H1 (cell line): ENCODE measurements at regions not wholly inside any gene's neighbourhood (a gene's known extent, or its start where the extent isn't known, plus 50 kb on each side); places are given as distances from the start of the nearest gene placed in this dataset.

Source experiments
- CTCF ChIA-PET: fragments of 300-600 bp; sonication (Branson Sonifier 250); formaldehyde crosslinking; loops from one replicate; lab custom pipeline; 2021; ENCODE audit not compliant: partially characterized antibody; lab: Charles Lee
- POLR2A ChIA-PET: fragments of 300-600 bp; sonication (Branson Sonifier 250); formaldehyde crosslinking; loops from one replicate; lab custom pipeline; 2021; ENCODE audit warnings: inconsistent platforms; ENCODE audit not compliant: partially characterized antibody; lab: Charles Lee
- DNase-seq, 2 experiments: peaks; one replicate each; pipeline versions ENCODE4 v3.0.0 to v3.0.0-alpha.2; 2010 to 2022; ENCODE audit warnings: low spot score in 2 of 2, low read depth in 1 of 2, mixed read lengths in 1 of 2
- FAIRE-seq: peaks from 2 replicates; lab custom pipeline; 2011; peaks lifted over from hg19 to GRCh38; lab: Jason Lieb, UNC
- H2AFZ ChIP-seq: 2 replicates; pipeline ENCODE4 v1.8.1; 2012; ENCODE audit warnings: low read length, inconsistent platforms
- H2AK5ac ChIP-seq: 2 replicates; pipeline ENCODE4 v1.6.1; 2013; ENCODE audit warnings: low read depth, low read length
- H2BK120ac ChIP-seq: replicated peaks from 2 replicates; pipeline ENCODE3; 2013; ENCODE audit warnings: low read depth, low read length, inconsistent platforms
- H2BK12ac ChIP-seq: 2 replicates; pipeline ENCODE4 v1.6.1; 2013; ENCODE audit warnings: low read depth, low read length
- H2BK15ac ChIP-seq: 2 replicates; pipeline ENCODE4 v1.6.1; 2013; ENCODE audit warnings: low read length
- H2BK20ac ChIP-seq: 2 replicates; pipeline ENCODE4 v1.6.1; 2013; ENCODE audit warnings: low read length
- H2BK5ac ChIP-seq: 2 replicates; pipeline ENCODE4 v1.6.1; 2013; ENCODE audit warnings: low read depth, low read length
- H3K14ac ChIP-seq: 2 replicates; pipeline ENCODE4 v1.6.1; 2013; ENCODE audit warnings: inconsistent platforms; ENCODE audit not compliant: insufficient read length
- H3K18ac ChIP-seq: 2 replicates; pipeline ENCODE4 v1.6.1; 2013; ENCODE audit warnings: low read length; ENCODE audit errors: extremely low read depth
- H3K23ac ChIP-seq: 2 replicates; pipeline ENCODE4 v1.6.1; 2013; ENCODE audit warnings: inconsistent platforms; ENCODE audit not compliant: insufficient read length
- H3K23me2 ChIP-seq: 2 replicates; pipeline ENCODE4 v1.6.1; 2013; ENCODE audit warnings: low read depth, low read length
- H3K27ac ChIP-seq: 2 replicates; pipeline ENCODE4 v1.6.1; 2011; ENCODE audit warnings: low read depth, low read length, inconsistent platforms
- H3K27me3 ChIP-seq, 4 experiments: replicated peaks in 1 of 4; 1 replicate in 1 of 4; 2 replicates in 3 of 4; pipeline versions ENCODE4 v1.6.1 to v1.8.1; 2011 to 2013; ENCODE audit warnings: low read length in 3 of 4, mild to moderate bottlenecking in 3 of 4, inconsistent platforms in 2 of 4, mixed read lengths in 2 of 4, moderate library complexity in 1 of 4; ENCODE audit not compliant: control insufficient read depth in 3 of 4, insufficient read depth in 3 of 4; ENCODE audit errors: extremely low read depth in 1 of 4
- H3K36me3 ChIP-seq, 4 experiments: 2 replicates each; pipeline versions ENCODE4 v1.6.1 to v1.8.1; 2011 to 2013; ENCODE audit warnings: mild to moderate bottlenecking in 4 of 4, low read length in 3 of 4, moderate library complexity in 2 of 4, control low read depth in 1 of 4, inconsistent platforms in 1 of 4; ENCODE audit not compliant: insufficient read depth in 4 of 4, control insufficient read depth in 2 of 4
- H3K4ac ChIP-seq: replicated peaks from 2 replicates; pipeline ENCODE3; 2013; ENCODE audit warnings: low read length, low read depth, mixed read lengths, inconsistent platforms; ENCODE audit not compliant: insufficient read length
- H3K4me1 ChIP-seq, 4 experiments: replicated peaks in 1 of 4; 1 replicate in 1 of 4; 2 replicates in 3 of 4; pipeline versions ENCODE4 v1.6.1 to v1.8.1; 2011 to 2013; ENCODE audit warnings: low read length in 3 of 4, inconsistent platforms in 2 of 4, mixed read lengths in 1 of 4; ENCODE audit not compliant: insufficient read depth in 4 of 4, control insufficient read depth in 3 of 4
- H3K4me2 ChIP-seq, 2 experiments: 2 replicates each; pipeline versions ENCODE4 v1.6.1 to v1.8.1; 2011 to 2013; ENCODE audit warnings: low read depth in 2 of 2, low read length in 2 of 2, control low read depth in 1 of 2, inconsistent platforms in 1 of 2, mild to moderate bottlenecking in 1 of 2; ENCODE audit not compliant: insufficient read depth in 1 of 2
- H3K4me3 ChIP-seq, 4 experiments: fragments of 200-600, 300-600 bp in 1 of 4; sonication (generic), shearing (Covaris generic), sonication (Bioruptor Twin) in 1 of 4; 2 replicates each; pipeline versions ENCODE4 v1.5.1 to v1.8.1; 2011 to 2016; ENCODE audit warnings: low read length in 4 of 4, low read depth in 3 of 4, control low read depth in 2 of 4, inconsistent platforms in 2 of 4, mild to moderate bottlenecking in 2 of 4, mixed read lengths in 1 of 4, moderate library complexity in 1 of 4; ENCODE audit not compliant: insufficient read depth in 2 of 4; ENCODE audit errors: extremely low read depth in 1 of 4
- H3K56ac ChIP-seq: replicated peaks from 2 replicates; pipeline ENCODE3; 2013; ENCODE audit warnings: low read depth, mild to moderate bottlenecking, mixed read lengths, low read length, inconsistent platforms; ENCODE audit not compliant: insufficient read length
- H3K79me1 ChIP-seq: 2 replicates; pipeline ENCODE4 v1.6.1; 2013; ENCODE audit warnings: low read depth, low read length, control low read depth
- H3K79me2 ChIP-seq, 2 experiments: 2 replicates each; pipeline versions ENCODE4 v1.6.1 to v1.8.1; 2012 to 2013; ENCODE audit warnings: low read length in 2 of 2, mild to moderate bottlenecking in 2 of 2, inconsistent platforms in 1 of 2; ENCODE audit not compliant: insufficient read depth in 2 of 2, control insufficient read depth in 1 of 2
- H3K9ac ChIP-seq, 4 experiments: replicated peaks in 1 of 4; 1 replicate in 1 of 4; 2 replicates in 3 of 4; pipeline versions ENCODE4 v1.6.1 to v1.8.1; 2011 to 2013; ENCODE audit warnings: low read depth in 3 of 4, low read length in 3 of 4, control low read depth in 2 of 4, mild to moderate bottlenecking in 2 of 4, moderate library complexity in 2 of 4, inconsistent platforms in 1 of 4; ENCODE audit errors: extremely low read depth in 1 of 4
- H3K9me3 ChIP-seq, 2 experiments: 2 replicates each; pipeline versions ENCODE4 v1.6.1 to v1.8.1; 2012 to 2013; ENCODE audit warnings: mild to moderate bottlenecking in 2 of 2, moderate library complexity in 2 of 2, control low read depth in 1 of 2, inconsistent platforms in 1 of 2, low read depth in 1 of 2, low read length in 1 of 2, mixed read lengths in 1 of 2; ENCODE audit not compliant: insufficient read depth in 2 of 2
- H4K20me1 ChIP-seq, 2 experiments: replicated peaks in 1 of 2; 2 replicates each; pipeline versions ENCODE3 to v1.8.1; 2011 to 2013; ENCODE audit warnings: inconsistent platforms in 2 of 2, low read length in 2 of 2, mild to moderate bottlenecking in 1 of 2; ENCODE audit not compliant: insufficient read depth in 2 of 2, control insufficient read depth in 1 of 2
- H4K5ac ChIP-seq: 2 replicates; pipeline ENCODE4 v1.6.1; 2013; ENCODE audit warnings: low read length, low read depth, mixed read lengths, inconsistent platforms; ENCODE audit not compliant: insufficient read length
- H4K8ac ChIP-seq: 2 replicates; pipeline ENCODE4 v1.8.0; 2013; ENCODE audit warnings: mild to moderate bottlenecking, moderate library complexity, low read length, inconsistent platforms; ENCODE audit not compliant: insufficient read depth; ENCODE audit errors: extremely low read depth
- H4K91ac ChIP-seq: replicated peaks from 2 replicates; pipeline ENCODE3; 2013; ENCODE audit warnings: low read length, mixed read lengths, inconsistent platforms; ENCODE audit not compliant: insufficient read length
- BRCA1 ChIP-seq: IDR thresholded peaks from 2 replicates; pipeline ENCODE4 v1.6.1; 2012; ENCODE audit warnings: low read depth, low read length, improper control_type of control experiment
- CEBPB ChIP-seq: IDR thresholded peaks from 2 replicates; pipeline ENCODE4 v1.6.1; 2012; ENCODE audit warnings: low read depth, low read length
- GABPA ChIP-seq: IDR thresholded peaks from 2 replicates; pipeline ENCODE4 v1.6.1; 2011; ENCODE audit warnings: mild to moderate bottlenecking, low read length, moderate library complexity, borderline replicate concordance; ENCODE audit not compliant: insufficient read depth
- HDAC6 ChIP-seq: IDR thresholded peaks from one replicate; pipeline ENCODE4 v1.7.1; 2012; ENCODE audit warnings: low read depth, mild to moderate bottlenecking, inconsistent platforms, low read length, moderate library complexity
- KDM5A ChIP-seq: fragments of 200-600 bp; IDR thresholded peaks from 2 replicates; pipeline ENCODE4 v1.7.1; 2012; ENCODE audit warnings: mild to moderate bottlenecking, low read length, inconsistent platforms, mixed read lengths
- NANOG ChIP-seq: IDR thresholded peaks from 2 replicates; pipeline ENCODE4 v1.6.1; 2011; ENCODE audit warnings: low read length, low read depth, mild to moderate bottlenecking, inconsistent platforms; ENCODE audit not compliant: insufficient read depth, poor library complexity, severe bottlenecking
- POLR2AphosphoS5 ChIP-seq: IDR thresholded peaks from 2 replicates; pipeline ENCODE4 v1.6.1; 2011; ENCODE audit warnings: low read depth, low read length
- RBBP5 ChIP-seq: IDR thresholded peaks from 2 replicates; pipeline ENCODE4 v1.7.1; 2012; ENCODE audit warnings: low read depth, mild to moderate bottlenecking, inconsistent platforms, low read length, moderate library complexity, borderline replicate concordance
- RFX5 ChIP-seq: IDR thresholded peaks from 2 replicates; pipeline ENCODE4 v1.6.1; 2011; ENCODE audit warnings: low read depth, low read length, improper control_type of control experiment, borderline replicate concordance
- TAF1 ChIP-seq: IDR thresholded peaks from 2 replicates; pipeline ENCODE4 v1.6.1; 2011; ENCODE audit warnings: mild to moderate bottlenecking, low read depth, low read length
- ZNF274 ChIP-seq: IDR thresholded peaks from 2 replicates; pipeline ENCODE4 v1.7.0; 2012; ENCODE audit warnings: low read length, borderline replicate concordance; ENCODE audit errors: extremely low read depth
- WGBS, 2 experiments: shearing (Covaris generic) in 1 of 2; methylation state at CpG; one replicate each; pipeline versions ENCODE4 v1.1.6 to v1.1.7; 2013 to 2015; ENCODE audit warnings: low lambda C conversion rate in 2 of 2, mixed read lengths in 2 of 2, inconsistent platforms in 1 of 2, low coverage in 1 of 2, missing lambda C conversion rate in 1 of 2; ENCODE audit not compliant: insufficient replicate concordance in 2 of 2, insufficient coverage in 1 of 2, insufficient read length in 1 of 2; ENCODE audit errors: extremely low coverage in 1 of 2, missing lambda C conversion rate in 1 of 2; 5-methylcytosine and 5-hydroxymethylcytosine counted together
- TF ChIP-seq, protein P1 (sequence below): IDR thresholded peaks from 2 replicates; pipeline ENCODE4 v1.6.1; 2011; ENCODE audit warnings: low read length, improper control_type of control experiment

DNA sequence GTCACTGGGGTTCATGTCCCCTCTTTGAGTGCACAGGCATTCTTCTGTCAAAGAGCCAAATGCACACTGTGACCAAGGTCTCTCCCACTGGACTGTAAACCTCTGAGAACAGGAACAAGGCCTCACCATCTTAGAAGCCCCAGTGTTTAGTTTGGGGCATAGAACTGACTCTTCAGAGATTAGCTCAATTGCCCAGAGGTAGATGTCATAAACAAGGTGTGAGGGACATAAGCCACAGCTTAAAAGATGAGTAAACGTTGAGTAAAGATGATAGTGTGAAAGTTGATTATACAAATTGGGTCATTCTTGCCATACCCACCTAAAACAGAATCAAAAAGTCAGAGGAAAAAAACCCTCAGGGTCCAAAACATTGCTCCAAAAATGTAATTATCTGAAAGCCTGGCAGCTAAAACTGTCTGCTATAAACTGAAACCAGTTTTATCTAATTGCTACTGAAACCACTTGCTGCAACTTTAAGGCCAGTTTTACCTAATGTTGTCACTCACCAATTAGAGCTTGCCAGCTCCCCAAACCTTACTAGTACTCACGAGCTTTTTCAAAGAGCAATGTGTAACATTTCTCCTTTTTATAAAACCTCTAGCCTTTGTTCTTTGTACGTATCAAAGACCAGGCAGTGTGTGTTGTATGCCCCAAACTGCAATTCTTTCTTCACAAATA is 415.2 kb downstream of the RAP2B start:
- Histone ChIP-seq H4K20me1 (no peaks in the 10 kb centered on the region), H2BK20ac (no peak overlapping the region), H3K56ac (no peak overlapping the region), H3K79me1 (no peaks in the 10 kb centered on the region; the same call in 1 of the 2 replicates), H3K14ac (no peak overlapping the region), H3K27me3 (no peaks in the 10 kb centered on the region), H3K23me2 (no peaks in the 10 kb centered on the region), H2BK5ac (no peak overlapping the region), H4K8ac (no peak overlapping the region), H3K9me3 (no peaks in the 10 kb centered on the region), H3K4me3 (no peak overlapping the region), H3K4me1 (peaks cover 0 to 4% (median 0%) of the 10 kb centered on the region in 4 experiments; a peak in 1 of 7 replicates), H3K79me2 (no peaks in the 10 kb centered on the region), H3K27ac (no peak overlapping the region), H3K23ac (no peak overlapping the region), H2BK15ac (no peak overlapping the region), H3K18ac (no peak overlapping the region), H2BK120ac (no peak overlapping the region), H3K4ac (no peak overlapping the region), H3K36me3 (no peaks in the 10 kb centered on the region), H4K5ac (no peak overlapping the region), H3K9ac (no peak overlapping the region), H2AK5ac (no peak overlapping the region), H4K91ac (no peak overlapping the region), H2AFZ (no peak overlapping the region), H3K4me2 (no peak overlapping the region), H2BK12ac (no peak overlapping the region)
- ChIA-PET POLR2A (no interaction called here), CTCF (interaction anchor here (0.6 to 1.8 kb wide), 3 partner anchors 21 to 675 kb away, joined by 3 to 4 read pairs (median 3); no protein-coding TSS in a partner anchor)
- DNase-seq = no peak
- WGBS, 2 experiments = 84% methylated on average over 3 of the region's 3 CpGs; no CpG with 5 or more reads in 1 of the 2 experiments
- FAIRE-seq = no peak
- TF ChIP-seq ZNF274 = no peak
- TF ChIP-seq KDM5A = no peak
- TF ChIP-seq RBBP5 = no peak
- TF ChIP-seq CEBPB = no peak
- no peak for TF ChIP-seq HDAC6
- TF ChIP-seq, protein P1, sequence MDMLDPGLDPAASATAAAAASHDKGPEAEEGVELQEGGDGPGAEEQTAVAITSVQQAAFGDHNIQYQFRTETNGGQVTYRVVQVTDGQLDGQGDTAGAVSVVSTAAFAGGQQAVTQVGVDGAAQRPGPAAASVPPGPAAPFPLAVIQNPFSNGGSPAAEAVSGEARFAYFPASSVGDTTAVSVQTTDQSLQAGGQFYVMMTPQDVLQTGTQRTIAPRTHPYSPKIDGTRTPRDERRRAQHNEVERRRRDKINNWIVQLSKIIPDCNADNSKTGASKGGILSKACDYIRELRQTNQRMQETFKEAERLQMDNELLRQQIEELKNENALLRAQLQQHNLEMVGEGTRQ = no peak
- no peak for TF ChIP-seq NANOG
- no peak for TF ChIP-seq BRCA1
- TF ChIP-seq TAF1 = no peak
- no peak for TF ChIP-seq RFX5
- TF ChIP-seq POLR2AphosphoS5 = no peak
- TF ChIP-seq GABPA = no peak
